Hematopoietic multipotent progenitor cell (in vitro differentiated cells): ENCODE measurements at regions not wholly inside any gene's neighbourhood (a gene's known extent, or its start where the extent isn't known, plus 50 kb on each side); places are given as distances from the start of the nearest gene placed in this dataset.

ENCODE experiments used
- DNase-seq, 3 donors: peaks; one replicate each; pipeline ENCODE4 v3.0.0-alpha.2; 2011 to 2015; ENCODE audit warnings: low read depth in 2 of 3, low spot score in 2 of 3

DNA sequence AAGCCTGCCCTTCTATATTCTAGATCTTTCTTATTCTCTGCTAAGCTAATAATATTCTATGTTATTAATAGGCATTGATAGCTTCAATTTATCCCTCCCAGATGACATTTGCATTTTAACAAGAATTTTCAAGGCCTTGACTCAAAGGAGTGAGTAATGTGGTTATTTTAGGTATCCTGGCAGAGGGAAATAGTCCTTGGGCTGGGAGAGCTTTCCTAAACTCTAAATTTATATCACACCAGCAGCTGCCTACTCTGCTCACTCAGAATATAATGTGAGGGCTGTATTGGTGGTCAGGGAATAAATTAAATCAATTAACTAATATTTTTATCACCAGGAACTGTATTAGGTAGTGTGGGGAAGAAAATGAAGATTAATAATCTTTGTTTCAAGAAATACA lies 74.8 kb upstream of the ADAM23 start:
- DNase-seq, result no peak

DNA sequence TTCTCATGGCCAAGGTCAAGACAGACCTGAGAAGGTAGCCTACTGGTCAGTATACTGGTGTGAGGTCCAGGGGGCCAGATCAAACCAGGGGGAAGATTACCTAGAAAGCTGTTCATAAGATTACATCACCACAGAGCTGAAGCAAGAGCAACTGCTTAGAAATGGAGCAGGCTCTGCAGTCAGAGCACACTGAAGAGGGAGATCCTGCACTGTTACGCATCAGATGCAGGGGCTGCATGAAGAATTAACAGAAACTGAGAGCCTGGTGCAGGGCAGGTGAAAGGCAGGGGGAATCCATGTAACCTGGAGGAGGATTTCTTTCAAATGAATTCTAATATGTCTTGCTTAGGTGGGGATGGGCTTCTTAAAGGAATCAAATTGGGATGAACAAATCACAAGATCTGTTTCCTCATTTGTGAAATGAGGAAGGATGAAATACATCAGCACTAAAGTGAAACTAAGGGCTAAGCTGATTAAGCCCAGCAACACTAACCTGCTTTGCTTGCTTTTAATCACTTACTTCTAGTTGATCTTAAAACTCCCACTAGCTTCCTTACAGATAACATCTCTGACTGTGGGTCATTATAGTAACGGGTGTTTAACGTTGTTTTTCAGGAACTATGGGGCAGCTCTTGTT lies 74.3 kb upstream of the ADAM23 start:
- peak in 2 of 3 donors; percentile 31 to 64 for DNase-seq

DNA sequence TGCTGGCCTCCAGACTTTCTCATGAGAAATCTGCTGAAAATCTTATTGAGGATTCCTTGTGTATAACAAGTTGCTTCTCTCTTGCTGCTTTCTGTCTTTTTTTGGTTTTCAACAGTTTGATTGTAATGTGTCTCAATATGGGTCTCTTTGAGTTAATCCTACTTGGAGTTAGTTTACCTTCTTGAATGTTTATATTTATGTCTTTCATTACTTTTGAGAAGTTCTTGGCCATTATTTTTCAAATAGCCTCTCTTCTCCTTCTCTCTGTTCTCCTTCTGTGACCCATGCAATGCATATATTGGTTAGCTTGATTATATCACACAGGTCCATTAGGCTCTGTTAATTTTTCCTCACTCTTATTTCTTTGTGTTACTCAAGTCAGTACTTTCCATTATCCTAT lies 67.4 kb upstream of the ADAM23 start:
- no peak for DNase-seq

DNA sequence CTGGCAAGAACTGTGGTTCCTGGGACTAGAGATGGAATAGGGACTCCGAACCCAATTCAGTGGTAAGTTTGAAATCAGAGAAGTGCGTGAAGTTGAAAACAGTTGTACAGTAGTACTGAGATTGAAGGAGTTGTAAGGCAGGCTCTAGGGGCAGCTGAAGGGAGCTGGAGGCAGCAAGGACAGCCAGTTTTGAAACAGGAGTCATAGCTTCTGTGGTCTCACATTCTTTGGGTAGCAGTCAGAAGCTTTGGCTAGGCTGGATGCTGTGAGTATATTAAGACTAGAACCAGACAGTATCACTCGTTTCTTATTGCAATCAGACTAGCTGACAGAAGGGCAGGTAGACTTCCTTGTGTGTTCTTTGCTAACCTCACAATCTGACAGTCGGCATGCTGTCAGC lies 64.5 kb upstream of the ADAM23 start:
- DNase-seq, result no peak

DNA sequence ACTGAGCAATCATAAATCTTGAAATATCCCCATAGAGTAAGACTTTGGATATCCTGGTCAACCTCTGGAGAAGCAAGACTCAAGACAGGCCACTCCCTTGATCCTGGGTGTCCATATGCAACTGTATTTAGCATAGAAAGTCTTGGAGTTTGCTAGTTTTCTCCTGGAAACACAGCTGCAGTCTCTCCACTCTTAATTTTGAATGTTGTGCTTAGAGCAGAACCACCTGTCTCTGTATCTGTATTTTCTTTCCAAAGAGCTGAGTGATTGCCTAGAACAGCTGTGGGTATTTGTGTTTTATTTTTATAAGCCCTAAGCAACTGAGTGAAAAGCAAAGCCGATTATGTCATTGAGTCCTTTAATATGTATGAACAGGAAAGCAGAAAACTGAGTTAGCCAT lies 64.1 kb upstream of the ADAM23 start:
- no peak for DNase-seq

DNA sequence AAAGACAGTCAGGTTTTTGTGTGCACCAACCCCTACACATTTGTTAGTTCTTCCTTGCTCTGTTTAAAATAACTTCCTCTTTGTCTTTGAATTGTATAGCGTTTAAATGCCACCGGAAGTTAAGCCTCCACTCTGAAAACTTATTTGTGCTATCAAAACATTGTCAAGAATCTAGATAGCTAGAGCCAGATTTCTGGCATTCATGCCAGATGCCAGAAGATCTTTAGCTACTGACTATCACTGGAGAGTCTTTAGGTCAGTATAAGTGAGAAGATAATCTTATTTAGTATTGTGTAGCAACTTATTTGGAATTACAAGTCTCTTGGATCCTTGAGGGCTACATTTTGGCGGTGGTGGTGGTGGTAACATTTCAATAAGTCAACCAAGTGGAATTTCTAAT lies 63.4 kb upstream of the ADAM23 start:
- no peak for DNase-seq

DNA sequence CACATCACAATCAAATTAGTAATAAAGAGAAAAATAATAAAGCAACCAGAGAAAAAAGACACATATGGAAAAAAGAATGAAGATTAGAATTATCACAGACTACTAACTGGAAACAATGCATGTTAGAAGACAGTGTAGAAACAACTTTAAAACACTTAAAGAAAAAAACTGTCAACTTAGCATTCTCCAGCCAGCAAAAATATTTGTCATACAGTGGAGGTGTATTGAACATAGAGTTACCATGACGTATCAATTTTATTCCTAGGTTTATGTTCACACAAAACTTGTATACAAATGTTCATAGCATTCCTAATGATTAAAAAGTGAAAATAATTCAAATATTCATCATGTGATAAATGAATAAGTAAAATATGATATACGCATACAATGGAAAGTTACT lies 61.5 kb upstream of the ADAM23 start:
- no peak for DNase-seq

DNA sequence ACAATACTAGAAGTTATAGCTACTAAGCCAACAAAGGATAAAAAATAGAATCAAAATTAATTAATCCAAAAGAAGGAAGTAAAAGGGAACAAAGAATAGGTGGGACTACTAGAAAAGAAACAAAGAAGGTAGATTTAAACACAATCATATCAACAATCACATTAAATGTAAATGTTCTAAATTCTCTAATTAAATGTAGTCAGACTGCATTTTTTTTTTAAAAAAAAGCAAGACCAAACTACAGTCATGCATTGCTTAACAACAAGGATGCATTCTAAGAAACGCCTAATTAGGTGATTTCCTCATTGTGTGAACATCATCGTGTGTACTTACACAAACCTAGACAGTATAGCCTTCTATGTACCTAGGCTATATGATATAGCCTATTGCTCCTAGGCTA lies 59.7 kb upstream of the ADAM23 start:
- DNase-seq, result no peak

DNA sequence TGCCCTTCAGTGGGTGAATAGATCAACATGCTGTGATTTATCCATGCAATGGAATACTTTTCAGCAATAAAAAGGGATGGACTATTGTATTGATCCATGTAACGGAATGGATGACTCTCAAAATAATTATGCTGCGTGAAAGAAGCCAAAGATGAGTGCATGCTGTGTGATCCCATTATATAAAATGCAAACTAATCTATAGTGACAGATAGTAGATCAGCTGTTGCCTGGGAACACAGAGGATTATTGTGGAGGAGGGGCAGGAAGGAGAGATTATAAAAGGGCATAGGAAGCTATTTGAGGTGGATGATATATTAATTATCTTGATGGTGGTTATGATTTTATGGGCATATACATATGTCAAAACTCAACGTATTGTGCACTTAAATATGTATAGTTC lies 55.5 kb upstream of the ADAM23 start:
- no peak for DNase-seq

DNA sequence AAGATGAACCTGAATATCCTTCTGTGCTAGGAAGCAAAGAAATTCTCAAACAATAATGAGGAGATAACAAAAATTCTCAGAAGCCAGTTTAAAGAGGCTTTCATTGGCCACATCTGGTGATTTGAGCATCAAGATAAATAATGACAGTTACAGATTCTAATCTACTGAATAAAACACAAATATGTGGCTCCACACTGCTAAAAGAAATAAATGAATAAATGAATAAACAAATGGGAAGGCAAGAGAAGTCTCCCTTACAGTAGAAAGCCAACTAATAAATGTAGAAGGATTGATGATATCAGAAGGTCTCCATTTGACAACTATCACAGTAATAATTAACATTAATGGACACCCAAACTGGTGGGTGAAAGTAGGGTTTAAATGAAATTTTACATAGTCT lies 54.6 kb upstream of the ADAM23 start:
- no peak for DNase-seq

DNA sequence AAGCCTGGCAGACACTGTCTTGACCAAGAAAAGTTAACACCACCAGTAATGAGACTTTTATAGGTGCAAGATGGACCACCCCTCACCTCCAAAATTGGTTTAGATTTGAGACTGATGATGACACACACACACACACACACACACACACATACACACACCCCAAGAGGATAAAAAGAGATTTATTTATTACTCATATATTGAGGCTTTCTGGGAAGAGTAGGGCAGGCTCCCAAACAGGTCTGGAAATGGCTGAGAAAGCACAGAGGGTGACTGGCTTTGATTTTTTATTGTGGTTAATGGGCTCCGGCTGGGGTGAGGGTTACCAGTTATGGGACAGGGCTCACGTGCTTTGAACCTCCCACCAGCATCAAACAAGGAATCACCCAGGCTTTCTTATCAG lies 54.2 kb upstream of the ADAM23 start:
- no peak for DNase-seq

DNA sequence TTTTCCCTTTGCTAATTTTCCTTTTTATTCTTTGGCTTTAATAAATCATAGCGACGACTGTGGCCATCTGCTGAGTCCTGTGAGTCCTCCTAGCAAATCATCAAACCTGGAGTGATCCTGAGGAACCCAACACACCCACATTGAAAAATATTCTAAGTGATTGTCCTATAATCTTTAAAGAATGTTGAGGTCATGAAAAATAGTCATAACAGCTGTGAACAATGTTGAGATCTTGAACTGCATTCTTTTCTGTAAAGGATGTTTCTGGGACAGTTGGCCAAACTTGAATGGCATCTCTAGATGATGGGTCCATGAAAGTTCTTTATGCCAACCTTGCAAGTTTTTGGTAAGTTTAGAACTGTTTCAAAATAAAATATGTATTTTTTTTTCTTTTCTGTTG lies 53.2 kb upstream of the ADAM23 start:
- DNase-seq, result no peak

DNA sequence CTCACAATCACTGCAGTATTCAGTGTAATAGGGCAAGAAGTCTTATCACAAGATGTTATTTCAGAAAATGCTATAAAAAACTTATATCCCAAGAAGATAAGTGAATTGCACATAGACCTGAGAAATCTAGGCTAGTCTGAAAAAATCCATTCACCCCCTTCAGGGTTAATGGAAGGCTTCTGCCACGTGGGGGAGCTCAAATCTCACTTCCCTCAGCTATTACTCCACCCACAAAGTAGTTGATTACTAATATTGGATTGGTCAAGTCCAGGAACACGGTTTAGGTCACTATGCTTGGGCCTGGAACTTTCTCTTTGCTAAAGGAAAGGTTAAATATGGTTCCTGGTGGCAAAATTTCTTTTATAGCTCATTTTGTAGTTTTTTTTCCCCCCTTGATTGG lies 51.2 kb upstream of the ADAM23 start:
- peak in 2 of 3 donors; percentile 18 to 46 for DNase-seq
